A549 (cell line): ENCODE measurements at regions not wholly inside any gene's neighbourhood (a gene's known extent, or its start where the extent isn't known, plus 50 kb on each side); places are given as distances from the start of the nearest gene placed in this dataset.
A peak's percentile ranks its signal among the peaks of the same experiment; 100 is the strongest.

Experiments used
- ATAC-seq, 2 experiments: fragments of 200-7000 bp in 1 of 2; fragments of >200 bp in 1 of 2; cut with Nextera tagmentation in 1 of 2; cut with Tn5 transposase in 1 of 2; 3 replicates each; pipeline versions ENCODE4 v1.8.0 to v1.9.1; 2018 to 2020; ENCODE audit warnings: mild to moderate bottlenecking in 1 of 2, moderate library complexity in 1 of 2
- CTCF ChIA-PET: fragments of 300-600 bp; sonication (Branson Sonifier 250); formaldehyde crosslinking; extraction: SDS; loops from one replicate; lab custom pipeline; 2021; ENCODE audit warnings: antibody characterized with exemption, inconsistent platforms; lab: Yijun Ruan, JAX
- POLR2A ChIA-PET: fragments of 350-600 bp; formaldehyde crosslinking; extraction: SDS; loops from one replicate; lab custom pipeline; 2021; ENCODE audit warnings: antibody characterized with exemption, inconsistent platforms; lab: Yijun Ruan, JAX
- DNase-seq, 2 experiments: peaks; one replicate each; pipeline versions ENCODE4 v3.0.0 to v3.0.0-alpha.2; 2011 to 2016; ENCODE audit warnings: low read depth in 1 of 2, low spot score in 1 of 2
- FAIRE-seq: peaks from 2 replicates; lab custom pipeline; 2011; peaks lifted over from hg19 to GRCh38; lab: Jason Lieb, UNC
- H3K27ac ChIP-seq, 2 experiments: fragments of >200 bp; sonication (Bioruptor Twin); formaldehyde crosslinking; 3 replicates each; pipeline ENCODE4 v1.5.1; 2016 to 2017
- H3K4me1 ChIP-seq: fragments of >200 bp; sonication (Bioruptor Twin); formaldehyde crosslinking; 3 replicates; pipeline ENCODE4 v1.6.1; 2016
- H3K4me2 ChIP-seq: fragments of >200 bp; sonication (Bioruptor Twin); formaldehyde crosslinking; 3 replicates; pipeline ENCODE4 v1.6.1; 2016
- H3K4me3 ChIP-seq: fragments of >200 bp; sonication (Bioruptor Twin); formaldehyde crosslinking; 3 replicates; pipeline ENCODE4 v1.5.1; 2016
- H3K9me3 ChIP-seq: fragments of >200 bp; sonication (Bioruptor Twin); formaldehyde crosslinking; 3 replicates; pipeline ENCODE4 v1.6.1; 2016
- CBX2 ChIP-seq: fragments of 200-600 bp; sonication (generic); IDR thresholded peaks from 2 replicates; pipeline ENCODE4 v1.6.1; 2016; ENCODE audit warnings: low read depth, mild to moderate bottlenecking, borderline replicate concordance
- CBX8 ChIP-seq: fragments of 200-600 bp; sonication (generic); IDR thresholded peaks from 2 replicates; pipeline ENCODE4 v1.6.1; 2016
- CHD2 ChIP-seq: fragments of 150-350 bp; IDR thresholded peaks from 2 replicates; pipeline ENCODE4 v1.6.1; 2014; ENCODE audit warnings: low read length; ENCODE audit not compliant: partially characterized antibody
- ESRRA ChIP-seq: fragments of 150-350 bp; IDR thresholded peaks from 2 replicates; pipeline ENCODE4 v1.6.1; 2014; ENCODE audit warnings: mild to moderate bottlenecking, low read length, borderline replicate concordance
- FOSB ChIP-seq: fragments of 250-450 bp; sonication (Bioruptor Pico); IDR thresholded peaks from 2 replicates; pipeline ENCODE4 v1.5.0; 2020; ENCODE audit warnings: mild to moderate bottlenecking, moderate library complexity
- KDM5A ChIP-seq: fragments of 200-600 bp; sonication (generic); IDR thresholded peaks from 2 replicates; pipeline ENCODE4 v1.6.1; 2016; ENCODE audit warnings: antibody characterized with exemption, mild to moderate bottlenecking
- MAFK ChIP-seq: fragments of 450-650 bp; IDR thresholded peaks from 2 replicates; pipeline ENCODE4 v1.6.1; 2014; ENCODE audit not compliant: partially characterized antibody
- NFE2L2 ChIP-seq: fragments of 150-350 bp; conservative IDR thresholded peaks from 2 replicates; pipeline ENCODE4 v1.6.1; 2014; ENCODE audit warnings: low read length
- NPAS2 ChIP-seq: fragments of 250-450 bp; sonication (Bioruptor Pico); IDR thresholded peaks from 2 replicates; pipeline ENCODE4 v1.8.0; 2022; ENCODE audit warnings: mild to moderate bottlenecking, moderate library complexity, borderline replicate concordance
- RFX5 ChIP-seq: fragments of 450-650 bp; IDR thresholded peaks from 2 replicates; pipeline ENCODE4 v1.7.1; 2014; ENCODE audit warnings: antibody characterized with exemption, mild to moderate bottlenecking, moderate library complexity
- ZC3H11A ChIP-seq: fragments of 450-650 bp; IDR thresholded peaks from 2 replicates; pipeline ENCODE4 v1.6.1; 2014; ENCODE audit warnings: antibody characterized with exemption, mild to moderate bottlenecking
- ZFP36 ChIP-seq: fragments of 450-650 bp; IDR thresholded peaks from 2 replicates; pipeline ENCODE4 v1.6.1; 2014; ENCODE audit warnings: borderline replicate concordance; ENCODE audit not compliant: partially characterized antibody
- ZSCAN20 ChIP-seq: fragments of 250-450 bp; sonication (Bioruptor Pico); IDR thresholded peaks from 2 replicates; pipeline ENCODE4 v1.8.0; 2022; ENCODE audit warnings: mild to moderate bottlenecking, moderate library complexity
- WGBS: methylation state at CpG from one replicate; pipeline ENCODE4 v1.1.6; 2017; ENCODE audit errors: missing lambda C conversion rate; 5-methylcytosine and 5-hydroxymethylcytosine counted together
- TF ChIP-seq, protein P1 (sequence below): IDR thresholded peaks from 2 replicates; pipeline ENCODE4 v1.6.1; 2012
- TF ChIP-seq, protein P2 (sequence below): fragments of >200 bp; sonication (Bioruptor Twin); formaldehyde crosslinking; IDR thresholded peaks from 3 replicates; pipeline ENCODE4 v1.5.1; 2016
- TF ChIP-seq, protein P3 (sequence below): fragments of 150-350 bp; IDR thresholded peaks from 2 replicates; pipeline ENCODE4 v1.6.1; 2014; ENCODE audit warnings: low read depth, mild to moderate bottlenecking, low read length
- TF ChIP-seq, protein P4 (sequence below): fragments of >200 bp; sonication (Bioruptor Twin); formaldehyde crosslinking; IDR thresholded peaks from 3 replicates; pipeline ENCODE4 v1.6.1; 2016

DNA sequence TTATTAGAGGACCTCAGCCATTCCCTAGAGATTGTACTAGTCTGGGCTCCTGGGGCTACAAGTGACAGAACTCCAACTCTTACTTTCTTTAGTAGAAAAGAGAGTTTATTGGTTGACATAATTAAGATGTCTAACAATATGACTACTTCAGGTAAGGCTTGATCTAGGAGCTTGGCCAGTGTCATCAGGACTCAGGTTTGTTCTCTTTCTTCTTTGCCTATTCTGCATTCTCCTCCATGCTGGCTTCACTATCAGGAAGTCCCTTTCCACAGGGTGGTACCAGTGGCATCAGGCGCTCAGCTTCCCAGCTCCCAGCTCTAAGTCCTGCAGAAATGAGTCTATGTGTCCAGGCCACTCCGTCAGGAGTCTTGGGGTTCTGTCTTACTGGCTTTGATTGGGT is 286.1 kb upstream of the EEF2KMT start (continued):
- TF ChIP-seq, protein P1, sequence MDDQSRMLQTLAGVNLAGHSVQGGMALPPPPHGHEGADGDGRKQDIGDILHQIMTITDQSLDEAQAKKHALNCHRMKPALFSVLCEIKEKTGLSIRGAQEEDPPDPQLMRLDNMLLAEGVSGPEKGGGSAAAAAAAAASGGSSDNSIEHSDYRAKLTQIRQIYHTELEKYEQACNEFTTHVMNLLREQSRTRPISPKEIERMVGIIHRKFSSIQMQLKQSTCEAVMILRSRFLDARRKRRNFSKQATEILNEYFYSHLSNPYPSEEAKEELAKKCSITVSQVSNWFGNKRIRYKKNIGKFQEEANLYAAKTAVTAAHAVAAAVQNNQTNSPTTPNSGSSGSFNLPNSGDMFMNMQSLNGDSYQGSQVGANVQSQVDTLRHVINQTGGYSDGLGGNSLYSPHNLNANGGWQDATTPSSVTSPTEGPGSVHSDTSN = no peak
- no peak for TF ChIP-seq ZFP36
- no peak for TF ChIP-seq CBX2
- no peak for TF ChIP-seq RFX5
- no peak for TF ChIP-seq NFE2L2
- TF ChIP-seq, all 56 proteins: peak for 0

DNA sequence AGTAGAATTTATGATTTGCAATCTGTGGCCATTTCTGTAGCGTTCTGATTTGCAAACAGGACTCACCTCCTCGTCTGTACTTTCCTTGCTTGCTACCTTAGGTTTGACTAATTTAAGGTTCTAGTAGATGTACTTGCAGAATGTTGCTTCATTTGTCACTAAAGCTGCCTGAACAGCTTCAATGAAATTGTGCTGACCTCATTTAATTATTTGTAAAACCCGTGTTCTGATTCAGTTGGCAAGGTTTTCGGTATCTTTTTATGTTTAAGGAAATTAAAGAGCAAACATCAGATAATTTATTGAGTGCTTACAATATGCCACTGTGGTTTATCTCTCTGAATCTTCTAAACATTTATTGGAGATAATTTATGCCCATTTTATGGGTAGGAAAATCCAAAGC is 284.9 kb upstream of the EEF2KMT start:
- 1% methylated on average over 4 of the region's 4 CpGs for WGBS
- ChIA-PET POLR2A (no interaction called here), CTCF (no interaction called here)
- DNase-seq (no peak), ATAC-seq (no peak), FAIRE-seq (no peak)
- Histone ChIP-seq H3K27ac (no peak overlapping the region), H3K4me3 (no peak overlapping the region), H3K9me3 (no peaks in the 10 kb centered on the region), H3K4me2 (no peak overlapping the region), H3K4me1 (no peaks in the 10 kb centered on the region)
- TF ChIP-seq CHD2 (no peak), MAFK (peak; percentile 16), ZC3H11A (no peak), CBX8 (no peak)
- TF ChIP-seq, protein P1 = no peak
- TF ChIP-seq, protein P2, sequence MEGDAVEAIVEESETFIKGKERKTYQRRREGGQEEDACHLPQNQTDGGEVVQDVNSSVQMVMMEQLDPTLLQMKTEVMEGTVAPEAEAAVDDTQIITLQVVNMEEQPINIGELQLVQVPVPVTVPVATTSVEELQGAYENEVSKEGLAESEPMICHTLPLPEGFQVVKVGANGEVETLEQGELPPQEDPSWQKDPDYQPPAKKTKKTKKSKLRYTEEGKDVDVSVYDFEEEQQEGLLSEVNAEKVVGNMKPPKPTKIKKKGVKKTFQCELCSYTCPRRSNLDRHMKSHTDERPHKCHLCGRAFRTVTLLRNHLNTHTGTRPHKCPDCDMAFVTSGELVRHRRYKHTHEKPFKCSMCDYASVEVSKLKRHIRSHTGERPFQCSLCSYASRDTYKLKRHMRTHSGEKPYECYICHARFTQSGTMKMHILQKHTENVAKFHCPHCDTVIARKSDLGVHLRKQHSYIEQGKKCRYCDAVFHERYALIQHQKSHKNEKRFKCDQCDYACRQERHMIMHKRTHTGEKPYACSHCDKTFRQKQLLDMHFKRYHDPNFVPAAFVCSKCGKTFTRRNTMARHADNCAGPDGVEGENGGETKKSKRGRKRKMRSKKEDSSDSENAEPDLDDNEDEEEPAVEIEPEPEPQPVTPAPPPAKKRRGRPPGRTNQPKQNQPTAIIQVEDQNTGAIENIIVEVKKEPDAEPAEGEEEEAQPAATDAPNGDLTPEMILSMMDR = no peak

DNA sequence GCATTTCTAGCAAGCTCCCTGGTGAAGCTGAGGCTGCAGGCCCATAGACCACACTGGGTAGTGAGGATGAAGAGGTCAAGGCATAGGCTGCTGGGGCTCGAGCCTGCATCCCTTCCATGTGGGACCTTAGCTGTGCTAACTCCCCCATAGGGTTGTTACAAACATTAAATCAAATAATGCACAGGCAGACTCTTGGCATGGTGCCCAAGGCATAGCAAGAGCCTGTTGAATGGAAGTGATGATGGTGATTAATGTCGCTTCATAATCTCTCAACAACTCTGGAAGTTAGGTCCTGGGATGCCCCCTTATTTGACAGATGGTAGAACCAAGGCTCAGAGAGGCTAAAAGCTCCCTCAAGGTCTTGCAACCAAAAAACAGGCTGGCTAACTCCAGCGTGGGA is 283.9 kb upstream of the EEF2KMT start:
- FAIRE-seq (no peak), ATAC-seq (no peak), DNase-seq (no peak)
- 6% methylated on average over 3 of the region's 3 CpGs for WGBS
- Histone ChIP-seq H3K4me3 (no peak overlapping the region), H3K4me2 (no peak overlapping the region), H3K9me3 (no peaks in the 10 kb centered on the region), H3K27ac (no peak overlapping the region), H3K4me1 (no peaks in the 10 kb centered on the region)
- ChIA-PET CTCF (no interaction called here), POLR2A (no interaction called here)
- TF ChIP-seq, protein P3, sequence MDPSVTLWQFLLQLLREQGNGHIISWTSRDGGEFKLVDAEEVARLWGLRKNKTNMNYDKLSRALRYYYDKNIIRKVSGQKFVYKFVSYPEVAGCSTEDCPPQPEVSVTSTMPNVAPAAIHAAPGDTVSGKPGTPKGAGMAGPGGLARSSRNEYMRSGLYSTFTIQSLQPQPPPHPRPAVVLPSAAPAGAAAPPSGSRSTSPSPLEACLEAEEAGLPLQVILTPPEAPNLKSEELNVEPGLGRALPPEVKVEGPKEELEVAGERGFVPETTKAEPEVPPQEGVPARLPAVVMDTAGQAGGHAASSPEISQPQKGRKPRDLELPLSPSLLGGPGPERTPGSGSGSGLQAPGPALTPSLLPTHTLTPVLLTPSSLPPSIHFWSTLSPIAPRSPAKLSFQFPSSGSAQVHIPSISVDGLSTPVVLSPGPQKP = no peak
- TF ChIP-seq FOSB = no peak

DNA sequence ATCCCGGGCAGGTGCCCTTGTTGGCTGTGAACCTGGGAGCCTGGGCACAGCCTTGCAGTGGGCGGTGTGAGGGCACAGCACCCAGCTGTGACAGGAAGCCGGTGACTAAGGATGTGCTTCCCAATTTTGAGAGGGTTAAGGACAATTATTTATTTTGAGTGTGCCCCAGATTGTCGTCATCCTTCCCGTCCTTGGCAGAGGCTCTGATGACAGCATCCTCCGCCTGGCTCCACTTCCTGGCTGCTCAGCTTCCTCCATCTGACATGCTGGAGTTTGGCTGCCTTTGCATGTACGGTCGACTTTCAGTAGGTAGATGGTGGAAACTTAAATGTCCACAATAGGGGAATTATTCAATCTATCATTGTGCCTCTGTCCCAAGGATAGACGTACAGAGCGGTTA is 282.4 kb upstream of the EEF2KMT start:
- POLR2A ChIA-PET = no interaction called here

More for the DNA sequence above, 282.4 kb upstream of the EEF2KMT start:
- FAIRE-seq = no peak
- H3K9me3 ChIP-seq = no peaks in the 10 kb centered on the region
- TF ChIP-seq ZSCAN20 (no peak), ESRRA (no peak), KDM5A (no peak), ZFP36 (no peak), NPAS2 (CRISPR knock-in tag) (no peak)
- TF ChIP-seq, protein P4, sequence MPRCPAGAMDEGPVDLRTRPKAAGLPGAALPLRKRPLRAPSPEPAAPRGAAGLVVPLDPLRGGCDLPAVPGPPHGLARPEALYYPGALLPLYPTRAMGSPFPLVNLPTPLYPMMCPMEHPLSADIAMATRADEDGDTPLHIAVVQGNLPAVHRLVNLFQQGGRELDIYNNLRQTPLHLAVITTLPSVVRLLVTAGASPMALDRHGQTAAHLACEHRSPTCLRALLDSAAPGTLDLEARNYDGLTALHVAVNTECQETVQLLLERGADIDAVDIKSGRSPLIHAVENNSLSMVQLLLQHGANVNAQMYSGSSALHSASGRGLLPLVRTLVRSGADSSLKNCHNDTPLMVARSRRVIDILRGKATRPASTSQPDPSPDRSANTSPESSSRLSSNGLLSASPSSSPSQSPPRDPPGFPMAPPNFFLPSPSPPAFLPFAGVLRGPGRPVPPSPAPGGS = no peak
- no peak overlapping the region for H3K4me2 ChIP-seq
- DNase-seq = no peak
- no peak overlapping the region for H3K4me3 ChIP-seq
- H3K4me1 ChIP-seq = no peaks in the 10 kb centered on the region
- WGBS = 2% methylated on average over 8 of the region's 10 CpGs
- ATAC-seq = no peak
- CTCF ChIA-PET = no interaction called here
- H3K27ac ChIP-seq = no peak overlapping the region
